HCT116 (cell line): ENCODE measurements at regions not wholly inside any gene's neighbourhood (a gene's known extent, or its start where the extent isn't known, plus 50 kb on each side); places are given as distances from the start of the nearest gene placed in this dataset.

ENCODE experiments used
- ATAC-seq: fragments of 200-7000 bp; cut with Tn5 transposase; 2 replicates; pipeline ENCODE4 v1.9.1; 2020; ENCODE audit warnings: mild to moderate bottlenecking, moderate library complexity
- BruUV-seq: library from RNA; stranded (reverse); fragments of 400-500 nt; replicated peaks from 2 replicates; lab custom pipeline; 2021; lab: Mats Ljungman, UMichigan
- CTCF ChIA-PET: fragments of 300-600 bp; sonication (Branson Sonifier 250); formaldehyde crosslinking; loops from one replicate; lab custom pipeline; 2021; ENCODE audit warnings: antibody characterized with exemption; lab: Charles Lee
- POLR2A ChIA-PET: fragments of 300-600, 350-600 bp; sonication (Branson Sonifier 250); formaldehyde crosslinking; loops from one replicate; lab custom pipeline; 2021; ENCODE audit warnings: antibody characterized with exemption; lab: Charles Lee
- RAD21 ChIA-PET, 2 experiments: fragments of 300-600 bp; sonication (Branson Sonifier 250); formaldehyde crosslinking; loops; one replicate each; lab custom pipeline; 2023; ENCODE audit warnings: low total read pairs in 2 of 2; ENCODE audit not compliant: uncharacterized antibody in 2 of 2, unreplicated experiment in 2 of 2, low non-redundant PET in 1 of 2; lab: Charles Lee
- DNase-seq: peaks from one replicate; pipeline ENCODE4 v3.0.0-alpha.2; 2010; ENCODE audit warnings: low read depth, low spot score
- H2AFZ ChIP-seq: fragments of 200-600 bp; shearing (Covaris generic), sonication (generic); 2 replicates; pipeline ENCODE4 v1.6.1; 2017; ENCODE audit warnings: low read depth, mixed run types, mixed read lengths, antibody characterized with exemption, low read length; ENCODE audit not compliant: poor library complexity, severe bottlenecking
- H3K27ac ChIP-seq: 2 replicates; pipeline ENCODE4 v1.5.1; 2012; ENCODE audit warnings: low read depth, low read length
- H3K27me3 ChIP-seq: fragments of 200-600 bp; sonication (generic); 2 replicates; pipeline ENCODE4 v1.6.1; 2016; ENCODE audit warnings: mixed run types, low read length, mixed read lengths; ENCODE audit not compliant: insufficient read depth
- H3K36me3 ChIP-seq, 2 experiments: fragments of 200-500 bp in 1 of 2; fragments of 200-600 bp in 1 of 2; sonication (Bioruptor generic) in 1 of 2; sonication (generic) in 1 of 2; 2 replicates each; pipeline versions ENCODE4 v1.5.1 to v1.6.1; 2014 to 2016; ENCODE audit warnings: low read length in 2 of 2, inconsistent platforms in 1 of 2, mixed read lengths in 1 of 2, mixed run types in 1 of 2; ENCODE audit not compliant: insufficient read depth in 2 of 2, control insufficient read depth in 1 of 2
- H3K4me1 ChIP-seq, 2 experiments: fragments of 200-600 bp in 1 of 2; sonication (generic) in 1 of 2; 2 replicates each; pipeline versions ENCODE4 v1.5.1 to v1.6.1; 2012 to 2017; ENCODE audit warnings: low read length in 2 of 2, inconsistent platforms in 1 of 2, mild to moderate bottlenecking in 1 of 2, mixed read lengths in 1 of 2, mixed run types in 1 of 2, moderate library complexity in 1 of 2; ENCODE audit not compliant: insufficient read depth in 2 of 2, control insufficient read depth in 1 of 2
- H3K4me2 ChIP-seq: fragments of 200-600 bp; sonication (generic); 2 replicates; pipeline ENCODE4 v1.6.1; 2017; ENCODE audit warnings: mixed run types, low read length, mixed read lengths
- H3K4me3 ChIP-seq, 2 experiments: fragments of 200-600 bp in 1 of 2; sonication (generic) in 1 of 2; replicated peaks in 1 of 2; 2 replicates each; pipeline ENCODE4 v1.5.1; 2011 to 2016; ENCODE audit warnings: low read length in 2 of 2, control low read depth in 1 of 2, low read depth in 1 of 2, mild to moderate bottlenecking in 1 of 2, mixed read lengths in 1 of 2, mixed run types in 1 of 2
- H3K79me2 ChIP-seq: fragments of 200-600 bp; sonication (generic); 2 replicates; pipeline ENCODE4 v1.6.1; 2017; ENCODE audit warnings: mild to moderate bottlenecking, mixed run types, low read length, moderate library complexity, mixed read lengths; ENCODE audit not compliant: insufficient read depth
- H3K9ac ChIP-seq: fragments of 200-600 bp; sonication (generic); 2 replicates; pipeline ENCODE4 v1.6.1; 2016; ENCODE audit warnings: low read length, mixed read lengths
- H3K9me2 ChIP-seq: fragments of 200-600 bp; sonication (generic), shearing (Covaris generic); 2 replicates; pipeline ENCODE4 v1.6.1; 2017; ENCODE audit warnings: mixed run types, mild to moderate bottlenecking, moderate library complexity; ENCODE audit not compliant: insufficient read depth
- H3K9me3 ChIP-seq, 2 experiments: fragments of 200-500 bp in 1 of 2; fragments of 200-600 bp in 1 of 2; sonication (Bioruptor generic) in 1 of 2; sonication (generic) in 1 of 2; 2 replicates each; pipeline ENCODE4 v1.6.1; 2014 to 2017; ENCODE audit warnings: low read length in 2 of 2, mixed read lengths in 2 of 2, inconsistent platforms in 1 of 2, low read depth in 1 of 2, mild to moderate bottlenecking in 1 of 2, mixed run types in 1 of 2, moderate library complexity in 1 of 2; ENCODE audit not compliant: control insufficient read depth in 1 of 2, insufficient read depth in 1 of 2
- H4K20me1 ChIP-seq: fragments of 200-600 bp; sonication (generic), shearing (Covaris generic); 2 replicates; pipeline ENCODE4 v1.6.1; 2017; ENCODE audit warnings: mixed run types, mild to moderate bottlenecking, moderate library complexity; ENCODE audit not compliant: insufficient read depth
- CBX3 ChIP-seq: IDR thresholded peaks from 2 replicates; pipeline ENCODE4 v1.6.1; 2012; ENCODE audit warnings: low read depth
- CEBPB ChIP-seq: IDR thresholded peaks from 2 replicates; pipeline ENCODE4 v1.6.1; 2012; ENCODE audit warnings: low read depth
- EGR1 ChIP-seq: IDR thresholded peaks from 2 replicates; pipeline ENCODE4 v1.6.1; 2012; ENCODE audit warnings: low read depth
- EZH2 ChIP-seq: fragments of 200-600 bp; sonication (generic); IDR thresholded peaks from 2 replicates; pipeline ENCODE4 v1.6.1; 2017; ENCODE audit warnings: antibody characterized with exemption, mixed run types
- EZH2phosphoT487 ChIP-seq: fragments of 200-600 bp; IDR thresholded peaks from 2 replicates; pipeline ENCODE4 v1.6.1; 2018; ENCODE audit warnings: antibody characterized with exemption, borderline replicate concordance
- FOSL1 ChIP-seq: IDR thresholded peaks from 2 replicates; pipeline ENCODE4 v1.6.1; 2012; ENCODE audit warnings: low read depth
- POLR2A ChIP-seq: IDR thresholded peaks from 2 replicates; pipeline ENCODE4 v1.7.0; 2011; ENCODE audit warnings: borderline replicate concordance; ENCODE audit not compliant: insufficient read depth, insufficient read length; ENCODE audit errors: extremely low read depth
- POLR2AphosphoS5 ChIP-seq: IDR thresholded peaks from 2 replicates; pipeline ENCODE4 v1.6.1; 2011; ENCODE audit warnings: mild to moderate bottlenecking, low read depth, low read length, moderate library complexity
- RAD21 ChIP-seq: IDR thresholded peaks from 2 replicates; pipeline ENCODE4 v1.6.1; 2012; ENCODE audit warnings: low read depth, mild to moderate bottlenecking
- SP1 ChIP-seq: IDR thresholded peaks from 2 replicates; pipeline ENCODE4 v1.6.1; 2012; ENCODE audit warnings: low read depth
- SRF ChIP-seq: IDR thresholded peaks from 2 replicates; pipeline ENCODE4 v1.6.1; 2012; ENCODE audit warnings: low read depth
- TCF7L2 ChIP-seq: IDR thresholded peaks from 2 replicates; pipeline ENCODE4 v1.7.0; 2011; ENCODE audit warnings: borderline replicate concordance, inconsistent platforms; ENCODE audit not compliant: insufficient read depth, insufficient read length; ENCODE audit errors: extremely low read depth
- YY1 ChIP-seq: IDR thresholded peaks from 2 replicates; pipeline ENCODE4 v1.6.1; 2011; ENCODE audit warnings: low read length, low read depth, moderate library complexity, mild to moderate bottlenecking; ENCODE audit not compliant: insufficient replicate concordance; ENCODE audit errors: extremely low read depth
- intact Hi-C: fragments of 100-400 bp; cut with micrococcal nuclease; formaldehyde crosslinking; loops from 2 replicates; pipeline ENCODE4 v1.10.0; 2022
- TF ChIP-seq, protein P1 (sequence below): IDR thresholded peaks from 2 replicates; pipeline ENCODE4 v1.6.1; 2011; ENCODE audit warnings: mild to moderate bottlenecking, low read length, moderate library complexity; ENCODE audit not compliant: insufficient replicate concordance; ENCODE audit errors: extremely low read depth
- TF ChIP-seq, protein P2 (sequence below): IDR thresholded peaks from 2 replicates; pipeline ENCODE4 v1.6.1; 2012
- TF ChIP-seq, protein P3 (sequence below), 3 experiments: fragments of 200-600 bp in 1 of 3; sonication (generic) in 1 of 3; IDR thresholded peaks in 2 of 3; conservative IDR thresholded peaks in 1 of 3; 2 replicates each; pipeline ENCODE4 v1.5.1; 2012 to 2017; ENCODE audit warnings: low read depth in 2 of 3, low read length in 2 of 3, antibody characterized with exemption in 1 of 3, borderline replicate concordance in 1 of 3, control low read depth in 1 of 3, mild to moderate bottlenecking in 1 of 3, mixed read lengths in 1 of 3, mixed run types in 1 of 3, moderate library complexity in 1 of 3; ENCODE audit not compliant: insufficient read depth in 1 of 3
- TF ChIP-seq, protein P4 (sequence below): IDR thresholded peaks from 2 replicates; pipeline ENCODE4 v1.6.1; 2012; ENCODE audit warnings: low read depth

DNA sequence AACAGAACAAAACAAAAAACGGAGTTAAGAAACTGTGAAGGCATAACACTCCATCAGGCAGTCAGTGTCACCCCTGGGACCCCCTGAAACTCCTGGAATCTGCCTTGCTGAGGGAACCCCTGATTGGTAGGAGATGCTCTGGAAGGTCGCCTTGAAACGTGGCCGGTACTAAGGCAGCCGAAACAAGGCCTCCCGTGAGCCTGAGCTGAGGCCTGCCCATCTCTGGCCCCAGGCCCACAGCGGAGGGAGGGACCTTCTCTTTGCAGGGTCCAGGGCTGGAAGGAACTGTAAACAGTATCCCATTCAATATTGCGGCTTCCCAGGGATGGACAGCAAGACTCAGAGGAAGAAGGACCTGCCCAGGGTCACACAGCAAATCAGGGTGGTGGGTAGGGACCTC lies 155.7 kb downstream of the INHBB start (continued):
- TF ChIP-seq, protein P1, sequence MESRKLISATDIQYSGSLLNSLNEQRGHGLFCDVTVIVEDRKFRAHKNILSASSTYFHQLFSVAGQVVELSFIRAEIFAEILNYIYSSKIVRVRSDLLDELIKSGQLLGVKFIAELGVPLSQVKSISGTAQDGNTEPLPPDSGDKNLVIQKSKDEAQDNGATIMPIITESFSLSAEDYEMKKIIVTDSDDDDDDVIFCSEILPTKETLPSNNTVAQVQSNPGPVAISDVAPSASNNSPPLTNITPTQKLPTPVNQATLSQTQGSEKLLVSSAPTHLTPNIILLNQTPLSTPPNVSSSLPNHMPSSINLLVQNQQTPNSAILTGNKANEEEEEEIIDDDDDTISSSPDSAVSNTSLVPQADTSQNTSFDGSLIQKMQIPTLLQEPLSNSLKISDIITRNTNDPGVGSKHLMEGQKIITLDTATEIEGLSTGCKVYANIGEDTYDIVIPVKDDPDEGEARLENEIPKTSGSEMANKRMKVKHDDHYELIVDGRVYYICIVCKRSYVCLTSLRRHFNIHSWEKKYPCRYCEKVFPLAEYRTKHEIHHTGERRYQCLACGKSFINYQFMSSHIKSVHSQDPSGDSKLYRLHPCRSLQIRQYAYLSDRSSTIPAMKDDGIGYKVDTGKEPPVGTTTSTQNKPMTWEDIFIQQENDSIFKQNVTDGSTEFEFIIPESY = no peak
- TF ChIP-seq CEBPB (no peak), SRF (no peak), RAD21 (no peak), TCF7L2 (no peak), POLR2A (no peak), FOSL1 (no peak), EGR1 (no peak), SP1 (no peak)
- TF ChIP-seq, protein P2, sequence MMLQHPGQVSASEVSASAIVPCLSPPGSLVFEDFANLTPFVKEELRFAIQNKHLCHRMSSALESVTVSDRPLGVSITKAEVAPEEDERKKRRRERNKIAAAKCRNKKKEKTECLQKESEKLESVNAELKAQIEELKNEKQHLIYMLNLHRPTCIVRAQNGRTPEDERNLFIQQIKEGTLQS = no peak

DNA sequence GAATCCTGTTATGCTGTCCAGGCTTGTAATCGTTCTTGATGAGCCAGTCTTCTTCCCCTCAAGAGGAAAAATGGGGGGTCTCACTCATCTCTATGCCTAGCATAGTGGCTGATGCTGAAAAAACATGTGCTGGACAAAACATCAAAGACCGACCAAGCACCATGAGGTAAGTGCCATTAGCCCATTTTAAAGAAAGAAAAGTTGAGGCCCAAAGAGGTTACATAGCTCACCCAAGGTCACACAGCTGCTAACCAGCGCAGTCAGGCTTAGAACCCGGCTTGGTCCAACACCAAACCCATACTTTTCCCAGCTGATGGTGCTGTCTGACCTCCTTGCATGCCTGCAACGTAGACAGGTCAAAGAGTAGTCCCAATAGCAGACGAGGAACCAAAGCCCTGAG lies 156.4 kb downstream of the INHBB start:
- CTCF ChIA-PET = no interaction called here
- RAD21 ChIA-PET = no interaction called here
- H3K27me3 ChIP-seq = no peaks in the 10 kb centered on the region
- TF ChIP-seq, protein P3, sequence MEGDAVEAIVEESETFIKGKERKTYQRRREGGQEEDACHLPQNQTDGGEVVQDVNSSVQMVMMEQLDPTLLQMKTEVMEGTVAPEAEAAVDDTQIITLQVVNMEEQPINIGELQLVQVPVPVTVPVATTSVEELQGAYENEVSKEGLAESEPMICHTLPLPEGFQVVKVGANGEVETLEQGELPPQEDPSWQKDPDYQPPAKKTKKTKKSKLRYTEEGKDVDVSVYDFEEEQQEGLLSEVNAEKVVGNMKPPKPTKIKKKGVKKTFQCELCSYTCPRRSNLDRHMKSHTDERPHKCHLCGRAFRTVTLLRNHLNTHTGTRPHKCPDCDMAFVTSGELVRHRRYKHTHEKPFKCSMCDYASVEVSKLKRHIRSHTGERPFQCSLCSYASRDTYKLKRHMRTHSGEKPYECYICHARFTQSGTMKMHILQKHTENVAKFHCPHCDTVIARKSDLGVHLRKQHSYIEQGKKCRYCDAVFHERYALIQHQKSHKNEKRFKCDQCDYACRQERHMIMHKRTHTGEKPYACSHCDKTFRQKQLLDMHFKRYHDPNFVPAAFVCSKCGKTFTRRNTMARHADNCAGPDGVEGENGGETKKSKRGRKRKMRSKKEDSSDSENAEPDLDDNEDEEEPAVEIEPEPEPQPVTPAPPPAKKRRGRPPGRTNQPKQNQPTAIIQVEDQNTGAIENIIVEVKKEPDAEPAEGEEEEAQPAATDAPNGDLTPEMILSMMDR (IDR thresholded peaks at IDR 0.05 in 2 of 3, conservative IDR thresholded peaks at IDR 0.05 in 1 of 3; ENCODE audit: borderline replicate concordance in 1 of 3, insufficient read depth in 1 of 3, low read depth in 2 of 3, low read length in 2 of 3) = no peak
- no peak for TF ChIP-seq POLR2AphosphoS5
- no peak for TF ChIP-seq YY1
- TF ChIP-seq CEBPB = no peak
- no peak for TF ChIP-seq CBX3
- no peak for TF ChIP-seq RAD21
- no peak for TF ChIP-seq EZH2phosphoT487
- no peak for TF ChIP-seq SP1
- no peak for TF ChIP-seq EZH2
- TF ChIP-seq, protein P4, sequence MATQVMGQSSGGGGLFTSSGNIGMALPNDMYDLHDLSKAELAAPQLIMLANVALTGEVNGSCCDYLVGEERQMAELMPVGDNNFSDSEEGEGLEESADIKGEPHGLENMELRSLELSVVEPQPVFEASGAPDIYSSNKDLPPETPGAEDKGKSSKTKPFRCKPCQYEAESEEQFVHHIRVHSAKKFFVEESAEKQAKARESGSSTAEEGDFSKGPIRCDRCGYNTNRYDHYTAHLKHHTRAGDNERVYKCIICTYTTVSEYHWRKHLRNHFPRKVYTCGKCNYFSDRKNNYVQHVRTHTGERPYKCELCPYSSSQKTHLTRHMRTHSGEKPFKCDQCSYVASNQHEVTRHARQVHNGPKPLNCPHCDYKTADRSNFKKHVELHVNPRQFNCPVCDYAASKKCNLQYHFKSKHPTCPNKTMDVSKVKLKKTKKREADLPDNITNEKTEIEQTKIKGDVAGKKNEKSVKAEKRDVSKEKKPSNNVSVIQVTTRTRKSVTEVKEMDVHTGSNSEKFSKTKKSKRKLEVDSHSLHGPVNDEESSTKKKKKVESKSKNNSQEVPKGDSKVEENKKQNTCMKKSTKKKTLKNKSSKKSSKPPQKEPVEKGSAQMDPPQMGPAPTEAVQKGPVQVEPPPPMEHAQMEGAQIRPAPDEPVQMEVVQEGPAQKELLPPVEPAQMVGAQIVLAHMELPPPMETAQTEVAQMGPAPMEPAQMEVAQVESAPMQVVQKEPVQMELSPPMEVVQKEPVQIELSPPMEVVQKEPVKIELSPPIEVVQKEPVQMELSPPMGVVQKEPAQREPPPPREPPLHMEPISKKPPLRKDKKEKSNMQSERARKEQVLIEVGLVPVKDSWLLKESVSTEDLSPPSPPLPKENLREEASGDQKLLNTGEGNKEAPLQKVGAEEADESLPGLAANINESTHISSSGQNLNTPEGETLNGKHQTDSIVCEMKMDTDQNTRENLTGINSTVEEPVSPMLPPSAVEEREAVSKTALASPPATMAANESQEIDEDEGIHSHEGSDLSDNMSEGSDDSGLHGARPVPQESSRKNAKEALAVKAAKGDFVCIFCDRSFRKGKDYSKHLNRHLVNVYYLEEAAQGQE = no peak
- TF ChIP-seq, protein P2 = no peak
- TF ChIP-seq SRF = no peak
- TF ChIP-seq TCF7L2 = no peak

More for the DNA sequence above, 156.4 kb downstream of the INHBB start:
- no TSS peak for BruUV-seq
- DNase-seq (no peak), ATAC-seq (no peak)
- intact Hi-C loops = no loop called here
- Histone ChIP-seq H3K27ac (no peak overlapping the region), H3K9me3 (no peaks in the 10 kb centered on the region), H3K4me3 (no peak overlapping the region), H3K9me2 (no peaks in the 10 kb centered on the region), H3K9ac (no peak overlapping the region), H4K20me1 (no peaks in the 10 kb centered on the region), H2AFZ (no peak overlapping the region), H3K79me2 (no peaks in the 10 kb centered on the region), H3K4me1 (no peaks in the 10 kb centered on the region; a peak in 1 of 4 replicates), H3K36me3 (no peaks in the 10 kb centered on the region), H3K4me2 (no peak overlapping the region)
- POLR2A ChIA-PET = no interaction called here
